GM19328 (cell line): ENCODE measurements at regions not wholly inside any gene's neighbourhood (a gene's known extent, or its start where the extent isn't known, plus 50 kb on each side); places are given as distances from the start of the nearest gene placed in this dataset.

Experiments used
- ATAC-seq: cut with Tn5 transposase; IDR thresholded peaks from one replicate; pipeline ENCODE4 v1.9.1; 2021; ENCODE audit warnings: mild to moderate bottlenecking, moderate library complexity; ENCODE audit not compliant: unreplicated experiment

GRCh38 chr2:176535467-176536113, 266.3 kb downstream of the MTX2 start:
- ATAC-seq: no peak

GRCh38 chr2:176536439-176537133, 267.3 kb downstream of the MTX2 start:
- no peak for ATAC-seq

DNA sequence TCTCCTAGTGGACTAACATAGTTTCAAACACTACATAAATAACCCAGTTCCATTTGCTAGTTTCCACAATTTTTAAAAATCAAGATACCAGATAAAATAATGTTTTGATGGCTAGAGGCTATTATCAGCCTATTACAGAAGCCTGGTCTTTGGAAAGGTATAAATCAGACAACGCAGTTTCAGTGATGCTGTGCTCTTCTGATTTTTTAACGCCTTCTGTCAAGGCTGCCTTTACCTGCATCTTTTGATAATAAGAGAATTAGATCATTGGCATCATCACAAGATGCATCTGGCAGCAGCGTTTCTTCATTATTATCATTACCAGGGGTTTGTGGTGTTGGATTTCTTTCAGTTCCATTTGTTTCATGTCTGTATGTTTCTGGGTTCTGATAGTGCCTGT, 268.7 kb downstream of the MTX2 start:
- no peak for ATAC-seq

GRCh38 chr2:176540995-176541394, 271.8 kb downstream of the MTX2 start:
- ATAC-seq: no peak

GRCh38 chr2:176542476-176542875, 273.2 kb downstream of the MTX2 start:
- no peak for ATAC-seq

- ATAC-seq: no peak
Observed at GRCh38 chr2:176544557-176544956, 275.3 kb downstream of the MTX2 start.

- ATAC-seq: no peak
Observed at GRCh38 chr2:176544991-176545956, 276.0 kb downstream of the MTX2 start.

- ATAC-seq: no peak
Observed at GRCh38 chr2:176546550-176546949, 277.3 kb downstream of the MTX2 start.

DNA sequence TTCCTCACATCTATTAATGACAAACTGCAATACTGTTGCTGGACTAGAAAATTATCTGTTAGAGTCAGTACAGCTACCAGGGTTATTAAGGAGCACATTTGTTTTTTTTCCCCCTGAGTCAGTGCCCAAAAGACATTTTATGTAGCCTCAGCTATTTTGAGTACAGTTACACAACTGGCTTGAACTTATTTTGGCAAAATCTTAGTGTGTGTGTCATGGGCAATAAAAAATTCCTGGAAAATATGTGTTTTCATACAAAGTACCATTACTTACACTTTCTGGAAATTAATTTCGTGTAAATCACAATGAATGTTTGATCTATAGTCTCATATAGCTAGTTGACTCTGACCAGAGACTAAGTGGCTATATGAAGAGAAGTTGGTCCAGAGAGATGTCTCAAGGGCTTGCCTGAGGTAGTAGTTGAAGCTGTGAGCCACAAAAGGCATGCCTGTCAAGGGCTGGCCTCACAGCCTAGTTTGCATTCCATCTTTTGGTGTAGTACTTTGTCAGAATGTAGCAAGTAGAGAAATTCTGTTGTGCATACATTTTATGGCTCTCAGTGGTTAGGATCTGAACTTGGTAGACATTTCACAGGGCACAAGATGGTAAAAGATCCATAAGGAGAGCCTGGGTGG, 283.4 kb downstream of the MTX2 start:
- ATAC-seq: no peak

DNA sequence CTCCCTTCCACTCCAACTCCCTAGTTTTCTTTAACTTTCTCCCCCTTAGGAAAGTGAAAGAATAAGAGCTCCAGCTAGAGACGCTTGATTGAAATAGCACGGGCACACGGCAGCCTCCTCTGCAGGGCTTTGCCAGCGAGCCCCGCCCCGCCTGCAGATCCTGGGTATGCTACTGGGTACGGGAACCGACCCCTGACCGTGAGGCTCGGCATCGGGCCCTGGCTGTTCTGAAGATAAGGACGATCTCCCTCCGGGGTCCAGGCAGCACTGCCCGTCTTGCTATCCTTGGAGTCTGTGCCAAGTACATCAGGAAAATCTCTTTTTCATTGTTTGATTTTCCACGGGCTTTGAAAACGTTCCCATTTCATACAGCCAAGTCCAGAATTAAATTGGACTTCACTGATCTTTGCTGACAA, 284.5 kb downstream of the MTX2 start:
- ATAC-seq: no peak

DNA sequence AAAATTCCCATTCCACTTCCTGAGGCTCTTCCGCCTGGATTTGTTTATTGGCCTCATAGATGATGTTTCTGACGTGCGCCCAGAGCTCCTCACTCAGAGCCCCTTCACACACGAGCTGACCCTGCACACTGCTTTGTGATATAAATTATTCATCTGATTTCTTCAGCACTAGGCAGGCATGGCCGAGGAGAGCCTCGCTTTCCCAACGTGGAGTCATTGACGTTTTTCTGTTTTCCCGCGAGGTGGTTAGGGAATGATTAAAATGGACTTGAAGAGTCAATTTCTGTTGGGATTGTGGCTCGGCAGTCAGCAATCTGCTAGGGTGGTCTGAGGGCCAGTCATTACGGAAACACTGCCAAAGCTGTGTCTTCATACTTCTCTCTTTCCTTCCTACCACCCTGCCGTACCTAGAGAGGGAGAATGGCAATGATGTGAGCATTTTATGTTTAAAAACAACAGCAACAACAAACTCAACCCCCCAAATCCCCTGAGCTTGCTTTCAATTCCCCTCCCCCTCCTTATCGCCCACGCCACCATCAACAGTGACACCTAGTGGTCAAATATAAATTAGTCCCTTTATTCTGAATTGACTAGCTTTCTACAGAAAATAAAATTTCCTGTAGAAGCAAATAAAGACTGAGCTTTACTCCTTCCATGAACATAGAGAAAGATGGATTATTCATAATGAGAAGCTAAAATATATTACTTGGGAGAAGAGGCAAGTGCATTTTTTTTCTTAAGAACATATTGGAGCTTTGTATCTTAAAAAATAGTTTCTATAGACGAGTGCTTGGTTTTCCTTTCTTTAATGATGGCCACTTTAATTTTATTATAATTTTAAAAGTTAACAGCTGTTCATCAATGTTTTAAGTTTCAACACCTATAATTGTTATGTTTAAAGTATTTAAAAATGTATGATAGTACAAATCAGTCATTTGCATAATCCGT, 285.1 kb downstream of the MTX2 start:
- ATAC-seq: no peak

GRCh38 chr2:176555112-176555511, 285.9 kb downstream of the MTX2 start:
- no peak for ATAC-seq

DNA sequence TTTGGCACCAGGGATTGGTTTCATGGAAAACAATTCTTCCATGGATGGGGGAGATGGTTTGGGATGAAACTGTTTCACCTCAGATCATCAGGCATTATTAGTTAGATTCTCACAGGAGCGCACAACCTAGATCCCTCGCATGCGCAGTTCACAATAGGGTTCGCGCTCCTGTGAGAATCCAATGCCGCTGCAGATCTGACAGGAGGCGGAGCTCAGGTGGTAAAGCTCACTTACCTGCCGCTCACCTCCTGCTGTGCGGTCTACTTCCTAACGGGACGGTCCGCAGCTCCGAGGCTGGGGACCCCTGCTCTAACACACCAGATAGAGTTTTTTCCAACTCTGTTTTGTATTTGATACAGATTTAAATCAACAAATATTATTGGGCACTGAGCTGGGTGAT, 286.5 kb downstream of the MTX2 start:
- ATAC-seq: no peak

- no peak for ATAC-seq
Observed at GRCh38 chr2:176556373-176556772, 287.1 kb downstream of the MTX2 start.

DNA sequence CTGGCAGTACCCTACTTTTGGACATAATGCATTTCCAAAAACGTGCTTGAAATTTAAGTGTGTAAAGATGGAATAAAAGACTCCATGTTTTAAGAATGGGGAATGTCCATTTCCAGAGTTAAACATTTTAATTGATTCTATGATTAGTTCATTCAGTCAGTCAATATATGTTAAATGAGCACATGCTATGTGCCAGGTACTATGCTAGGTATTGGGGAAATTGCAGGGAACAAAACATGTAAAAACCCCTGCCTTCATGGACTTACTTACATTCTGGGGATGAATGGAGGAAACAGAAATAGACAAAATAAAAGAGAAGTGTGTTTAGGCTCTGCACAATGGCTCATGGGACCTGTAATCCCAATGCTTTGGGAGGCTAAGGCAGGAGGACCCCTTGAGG, 288.6 kb downstream of the MTX2 start:
- no peak for ATAC-seq

DNA sequence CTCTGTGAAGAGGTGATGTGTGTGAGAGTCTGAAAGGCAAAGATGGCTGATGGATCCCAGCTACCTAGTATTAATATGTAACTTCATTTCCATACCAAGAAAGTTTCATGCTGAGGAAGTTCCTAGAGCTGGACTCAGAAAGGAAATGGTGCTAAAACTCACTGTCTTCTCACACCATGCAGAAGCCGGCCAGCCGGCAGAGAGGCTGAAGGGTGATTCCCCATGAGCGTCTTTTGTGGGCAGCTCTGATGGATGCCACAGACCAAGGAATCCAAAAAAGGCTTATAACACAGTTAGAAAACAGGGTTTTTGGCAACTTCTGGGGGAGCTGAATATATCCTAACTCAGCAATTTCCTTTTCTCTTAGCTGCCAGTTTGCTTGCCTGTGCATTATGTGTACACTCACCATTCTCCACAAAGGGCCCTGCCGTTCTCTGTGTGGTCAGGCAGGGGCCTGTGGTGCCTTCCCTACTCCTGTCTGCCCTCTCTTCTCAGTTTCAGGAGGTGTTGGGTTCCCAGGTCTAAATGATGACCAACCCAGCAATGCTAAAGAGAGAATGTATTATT, 289.4 kb downstream of the MTX2 start:
- no peak for ATAC-seq

DNA sequence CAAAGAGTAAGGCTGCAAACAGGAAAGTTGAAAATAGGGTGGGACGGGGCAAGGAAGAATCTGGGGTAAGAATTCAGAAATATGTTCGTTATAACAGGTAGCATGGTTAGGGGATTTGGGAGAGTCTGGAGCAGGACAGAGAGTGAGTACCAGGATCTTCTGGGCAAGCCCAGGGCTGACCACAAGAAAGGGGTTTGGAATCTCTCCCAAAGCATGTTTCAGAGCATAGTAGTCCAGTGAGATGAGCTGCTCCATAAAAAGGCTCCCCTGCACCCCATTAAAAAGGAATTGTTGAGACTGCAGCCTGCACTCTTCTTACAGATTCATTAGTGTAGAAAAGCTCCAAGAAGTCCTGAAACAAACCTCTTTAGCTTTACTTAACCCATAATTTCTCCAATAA, 291.1 kb downstream of the MTX2 start:
- no peak for ATAC-seq

DNA sequence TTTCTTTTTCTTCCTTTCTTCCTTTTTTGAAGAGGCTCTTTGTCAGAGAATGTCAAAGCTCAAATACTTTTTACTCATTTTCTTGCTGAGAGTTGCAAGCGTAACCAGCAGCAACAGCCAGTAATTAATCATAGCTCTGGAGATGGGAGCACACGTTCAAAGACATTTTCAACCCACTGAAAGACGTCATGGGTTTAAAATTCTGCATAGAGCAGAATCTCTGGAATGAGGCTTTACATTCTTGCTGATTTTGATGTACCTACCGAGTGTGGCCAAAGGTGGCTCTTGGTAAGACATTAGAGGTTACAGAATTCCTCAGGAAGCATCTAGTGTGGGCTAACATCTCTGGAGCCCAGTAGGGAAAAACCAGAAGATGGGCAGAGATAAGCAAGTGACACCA, 292.5 kb downstream of the MTX2 start:
- no peak for ATAC-seq

DNA sequence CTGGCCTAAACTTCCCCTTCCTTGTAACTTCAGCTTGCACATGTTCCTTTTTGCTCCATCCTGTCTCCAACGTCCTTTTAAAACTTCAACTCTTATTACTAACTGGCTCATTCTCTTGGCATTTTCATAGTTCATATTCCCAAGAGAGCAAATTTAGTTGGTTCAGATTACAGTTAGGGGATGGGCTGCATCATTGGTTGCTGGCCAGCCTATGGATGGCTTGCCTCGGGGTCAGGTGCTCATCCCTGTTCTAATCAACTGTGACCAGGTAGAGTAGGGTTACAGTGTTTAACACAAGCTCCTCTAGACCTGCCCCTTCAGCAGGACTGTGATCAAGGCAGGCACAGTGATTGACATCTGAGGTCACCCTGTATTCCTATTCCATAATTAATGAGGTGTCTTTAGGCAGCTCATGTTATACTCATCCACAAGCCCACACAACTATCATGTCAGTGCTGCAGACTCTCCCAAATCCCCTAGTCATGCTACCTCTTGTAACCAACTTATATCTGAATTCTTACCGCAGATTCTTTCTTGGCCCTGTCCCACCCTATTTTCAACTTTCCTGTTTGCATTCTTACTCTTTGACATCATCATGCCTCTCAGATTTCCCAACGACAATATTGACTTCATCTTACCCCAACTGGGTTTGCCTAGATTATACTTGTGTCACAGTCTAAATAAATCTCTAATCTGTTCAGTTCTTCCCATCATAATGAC, 293.3 kb downstream of the MTX2 start:
- ATAC-seq: no peak
